H1 (cell line): ENCODE measurements at regions not wholly inside any gene's neighbourhood (a gene's known extent, or its start where the extent isn't known, plus 50 kb on each side); places are given as distances from the start of the nearest gene placed in this dataset.

Experiments used
- EZH2 ChIP-seq: fragments of 200-600 bp; sonication (generic); IDR thresholded peaks from 2 replicates; pipeline ENCODE4 v1.7.1; 2012; ENCODE audit warnings: low read depth, mild to moderate bottlenecking, moderate library complexity, low read length, inconsistent platforms; ENCODE audit not compliant: severe bottlenecking
- GTF2F1 ChIP-seq: IDR thresholded peaks from 2 replicates; pipeline ENCODE4 v1.6.1; 2012; ENCODE audit warnings: low read depth, low read length, improper control_type of control experiment, borderline replicate concordance
- POLR2AphosphoS5 ChIP-seq: IDR thresholded peaks from 2 replicates; pipeline ENCODE4 v1.6.1; 2011; ENCODE audit warnings: low read depth, low read length
- TEAD4 ChIP-seq: IDR thresholded peaks from 2 replicates; pipeline ENCODE4 v1.6.1; 2012; ENCODE audit warnings: low read depth, low read length, inconsistent platforms, mixed read lengths
- TF ChIP-seq, protein P1 (sequence below), 3 experiments: IDR thresholded peaks; 1 replicate in 2 of 3; 2 replicates in 1 of 3; pipeline versions ENCODE4 v1.5.1 to v1.6.1; 2011; ENCODE audit warnings: low read length in 3 of 3, mild to moderate bottlenecking in 3 of 3, inconsistent platforms in 2 of 3, low read depth in 1 of 3, moderate library complexity in 1 of 3; ENCODE audit not compliant: insufficient read depth in 1 of 3; ENCODE audit errors: control extremely low read depth in 1 of 3

- no peak for TF ChIP-seq GTF2F1
- TF ChIP-seq EZH2: no peak
- TF ChIP-seq POLR2AphosphoS5: no peak
- no peak for TF ChIP-seq TEAD4
- TF ChIP-seq, protein P1, sequence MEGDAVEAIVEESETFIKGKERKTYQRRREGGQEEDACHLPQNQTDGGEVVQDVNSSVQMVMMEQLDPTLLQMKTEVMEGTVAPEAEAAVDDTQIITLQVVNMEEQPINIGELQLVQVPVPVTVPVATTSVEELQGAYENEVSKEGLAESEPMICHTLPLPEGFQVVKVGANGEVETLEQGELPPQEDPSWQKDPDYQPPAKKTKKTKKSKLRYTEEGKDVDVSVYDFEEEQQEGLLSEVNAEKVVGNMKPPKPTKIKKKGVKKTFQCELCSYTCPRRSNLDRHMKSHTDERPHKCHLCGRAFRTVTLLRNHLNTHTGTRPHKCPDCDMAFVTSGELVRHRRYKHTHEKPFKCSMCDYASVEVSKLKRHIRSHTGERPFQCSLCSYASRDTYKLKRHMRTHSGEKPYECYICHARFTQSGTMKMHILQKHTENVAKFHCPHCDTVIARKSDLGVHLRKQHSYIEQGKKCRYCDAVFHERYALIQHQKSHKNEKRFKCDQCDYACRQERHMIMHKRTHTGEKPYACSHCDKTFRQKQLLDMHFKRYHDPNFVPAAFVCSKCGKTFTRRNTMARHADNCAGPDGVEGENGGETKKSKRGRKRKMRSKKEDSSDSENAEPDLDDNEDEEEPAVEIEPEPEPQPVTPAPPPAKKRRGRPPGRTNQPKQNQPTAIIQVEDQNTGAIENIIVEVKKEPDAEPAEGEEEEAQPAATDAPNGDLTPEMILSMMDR (IDR thresholded peaks at IDR 0.05; ENCODE audit: control extremely low read depth in 1 of 3, insufficient read depth in 1 of 3, low read depth in 1 of 3, low read length in 3 of 3): no peak
Observed at GRCh38 chr11:13896981-13897353, 65.6 kb upstream of the SPON1 start.
